ENCODE measurements at regions not wholly inside any gene's neighbourhood (a gene's known extent, or its start where the extent isn't known, plus 50 kb on each side); places are given as distances from the start of the nearest gene placed in this dataset.

DNA sequence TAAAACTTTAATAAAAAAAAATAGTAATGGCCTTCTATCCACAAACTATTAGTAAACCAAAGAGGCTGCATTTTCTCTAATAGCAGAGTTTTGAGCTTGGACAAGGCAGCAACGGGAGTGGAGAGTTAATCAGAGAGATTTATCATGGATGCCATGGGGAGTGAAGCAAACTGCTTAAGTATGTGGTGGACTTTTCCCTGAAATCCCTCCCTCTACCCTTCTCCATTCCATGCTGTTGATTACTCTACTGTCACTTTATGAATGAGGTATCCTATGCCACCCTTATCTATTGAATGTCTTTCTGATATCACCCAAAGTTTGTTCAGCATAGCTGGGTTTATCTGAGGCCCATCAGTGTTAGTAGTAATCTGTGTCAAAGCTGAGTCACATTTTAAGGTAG, 335.6 kb upstream of the TRAM1L1 start:
- H3K27ac ChIP-seq (ENCODE audit: insufficient read length, low read depth, low read length), result no peak overlapping the region
- DNase-seq, result no peak
- no peaks in the 10 kb centered on the region for H3K9me3 ChIP-seq (ENCODE audit: control insufficient read depth, low read depth, low read length)
- H2BK5ac ChIP-seq (ENCODE audit: insufficient read length, low read length), result no peak overlapping the region
- no peak overlapping the region for H3K56ac ChIP-seq (ENCODE audit: insufficient read length, low read depth, low read length)
- H3K4me2 ChIP-seq (ENCODE audit: insufficient read depth, insufficient read length, low read length), result no peak overlapping the region
- H2BK20ac ChIP-seq (ENCODE audit: low read depth, low read length, poor library complexity, severe bottlenecking), result no peak overlapping the region
- no peak overlapping the region for H3K4ac ChIP-seq (ENCODE audit: low read depth, low read length)
- no peak overlapping the region for H3K23ac ChIP-seq (ENCODE audit: insufficient read length, low read depth, low read length)
- no peak overlapping the region for H3K18ac ChIP-seq (ENCODE audit: insufficient read length, low read depth, low read length)
- H3T11ph ChIP-seq (ENCODE audit: low read length), result no peak overlapping the region
- Mint-ChIP-seq H3K4me1 (no peaks in the 10 kb centered on the region), H3K27ac (no peak overlapping the region), H3K36me3 (ENCODE audit: insufficient read depth in 1 of 3, low read depth in 3 of 3) (no peaks in the 10 kb centered on the region), H3K9me3 (no peaks in the 10 kb centered on the region; a peak in 2 of 5 replicates), H3K27me3 (ENCODE audit: low read depth) (no peaks in the 10 kb centered on the region), H3K4me3 (no peak overlapping the region)
- no peaks in the 10 kb centered on the region for H3K27me3 ChIP-seq (ENCODE audit: insufficient read depth, low read length)
- H2BK12ac ChIP-seq (ENCODE audit: insufficient read length, low read depth, low read length), result no peak overlapping the region
- no peak overlapping the region for H4K91ac ChIP-seq (ENCODE audit: insufficient read length, low read depth, low read length)
- no peak overlapping the region for H2BK15ac ChIP-seq (ENCODE audit: low read depth, low read length)
- no peak overlapping the region for H2BK120ac ChIP-seq (ENCODE audit: low read depth, low read length, poor library complexity, severe bottlenecking)
- H4K8ac ChIP-seq (replicated peaks; ENCODE audit: insufficient read length, low read depth, low read length), result no peak overlapping the region
- no peaks in the 10 kb centered on the region for H3K23me2 ChIP-seq (ENCODE audit: insufficient read length, low read depth, low read length, poor library complexity, severe bottlenecking)
- no peaks in the 10 kb centered on the region for H3K79me1 ChIP-seq (ENCODE audit: insufficient read depth, low read depth, low read length, poor library complexity, severe bottlenecking)
- TF ChIP-seq, protein P1, sequence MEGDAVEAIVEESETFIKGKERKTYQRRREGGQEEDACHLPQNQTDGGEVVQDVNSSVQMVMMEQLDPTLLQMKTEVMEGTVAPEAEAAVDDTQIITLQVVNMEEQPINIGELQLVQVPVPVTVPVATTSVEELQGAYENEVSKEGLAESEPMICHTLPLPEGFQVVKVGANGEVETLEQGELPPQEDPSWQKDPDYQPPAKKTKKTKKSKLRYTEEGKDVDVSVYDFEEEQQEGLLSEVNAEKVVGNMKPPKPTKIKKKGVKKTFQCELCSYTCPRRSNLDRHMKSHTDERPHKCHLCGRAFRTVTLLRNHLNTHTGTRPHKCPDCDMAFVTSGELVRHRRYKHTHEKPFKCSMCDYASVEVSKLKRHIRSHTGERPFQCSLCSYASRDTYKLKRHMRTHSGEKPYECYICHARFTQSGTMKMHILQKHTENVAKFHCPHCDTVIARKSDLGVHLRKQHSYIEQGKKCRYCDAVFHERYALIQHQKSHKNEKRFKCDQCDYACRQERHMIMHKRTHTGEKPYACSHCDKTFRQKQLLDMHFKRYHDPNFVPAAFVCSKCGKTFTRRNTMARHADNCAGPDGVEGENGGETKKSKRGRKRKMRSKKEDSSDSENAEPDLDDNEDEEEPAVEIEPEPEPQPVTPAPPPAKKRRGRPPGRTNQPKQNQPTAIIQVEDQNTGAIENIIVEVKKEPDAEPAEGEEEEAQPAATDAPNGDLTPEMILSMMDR (conservative IDR thresholded peaks at IDR 0.05), result no peak
- no peaks in the 10 kb centered on the region for H3K79me2 ChIP-seq (ENCODE audit: insufficient read depth, low read length)
- no peak overlapping the region for H2AK5ac ChIP-seq (ENCODE audit: insufficient read length, low read length)
- no peaks in the 10 kb centered on the region for H4K20me1 ChIP-seq (ENCODE audit: control insufficient read depth, insufficient read depth, insufficient read length)
- no peak overlapping the region for H4K5ac ChIP-seq (ENCODE audit: insufficient read length, low read depth, low read length)
- no peak overlapping the region for H2AFZ ChIP-seq (ENCODE audit: low read length)
- no peaks in the 10 kb centered on the region for H3K4me1 ChIP-seq (ENCODE audit: insufficient read depth, low read length)
- WGBS (ENCODE audit: extremely low coverage, insufficient read length, low lambda C conversion rate), result no CpG with 5 or more reads among the region's 1 CpG
- no peak overlapping the region for H3K14ac ChIP-seq (ENCODE audit: insufficient read depth, low read length)
- H3K9ac ChIP-seq (ENCODE audit: extremely low read depth, insufficient read length, low read length), result no peak overlapping the region

Measured in H9 (cell line).